Osteoblast (primary cell): ENCODE measurements at regions not wholly inside any gene's neighbourhood (a gene's known extent, or its start where the extent isn't known, plus 50 kb on each side); places are given as distances from the start of the nearest gene placed in this dataset.
"Not testable (repeated sequence)": the region's sequence is repeated elsewhere in the genome, so short reads cannot be mapped to it uniquely, and the experiment has no call there.

Experiments used
- DNase-seq: peaks from one replicate; pipeline ENCODE4 v3.0.0; 2011; ENCODE audit warnings: low spot score, mixed read lengths; ENCODE audit not compliant: insufficient read length; ENCODE audit errors: missing footprints
- H2AFZ ChIP-seq: 2 replicates; pipeline ENCODE4 v1.6.0; 2011; ENCODE audit warnings: mild to moderate bottlenecking, low read length
- H3K27ac ChIP-seq: 2 replicates; pipeline ENCODE4 v1.5.1; 2011; ENCODE audit warnings: mild to moderate bottlenecking, low read depth, low read length, moderate library complexity
- H3K27me3 ChIP-seq: 2 replicates; pipeline ENCODE4 v1.6.0; 2012; ENCODE audit warnings: mild to moderate bottlenecking, control low read depth, inconsistent platforms, low read length, moderate library complexity; ENCODE audit not compliant: insufficient read depth
- H3K36me3 ChIP-seq: 2 replicates; pipeline ENCODE4 v1.5.1; 2011; ENCODE audit warnings: mild to moderate bottlenecking, low read length, control low read depth, moderate library complexity; ENCODE audit not compliant: insufficient read depth
- H3K4me1 ChIP-seq: 2 replicates; pipeline ENCODE4 v1.5.1; 2011; ENCODE audit warnings: mild to moderate bottlenecking, low read length, control low read depth, moderate library complexity; ENCODE audit not compliant: insufficient read depth
- H3K4me2 ChIP-seq: 2 replicates; pipeline ENCODE4 v1.6.0; 2011; ENCODE audit warnings: mild to moderate bottlenecking, low read length; ENCODE audit not compliant: insufficient read depth
- H3K4me3 ChIP-seq: fragments of 200-600 bp; sonication (generic); 3 replicates; pipeline ENCODE4 v1.5.1; 2012; ENCODE audit warnings: mild to moderate bottlenecking, low read length, inconsistent platforms; ENCODE audit not compliant: insufficient read depth
- H3K79me2 ChIP-seq: 2 replicates; pipeline ENCODE4 v1.6.0; 2012; ENCODE audit warnings: mild to moderate bottlenecking, low read length, control low read depth, inconsistent platforms; ENCODE audit not compliant: insufficient read depth
- H3K9me3 ChIP-seq: 2 replicates; pipeline ENCODE4 v1.5.1; 2011; ENCODE audit warnings: low read depth, low read length, control low read depth
- H4K20me1 ChIP-seq: 2 replicates; pipeline ENCODE4 v1.6.0; 2012; ENCODE audit warnings: mild to moderate bottlenecking, low read length, control low read depth; ENCODE audit not compliant: insufficient read depth
- CTCF ChIP-seq: IDR thresholded peaks from 2 replicates; pipeline ENCODE4 v1.5.1; 2011; ENCODE audit warnings: mild to moderate bottlenecking, low read depth, low read length, moderate library complexity; ENCODE audit errors: extremely low read depth

GRCh38 chr13:44051918-44052675 is 172.4 kb downstream of the LACC1 start:
- no peak for TF ChIP-seq CTCF
- H3K9me3 ChIP-seq = no peaks in the 10 kb centered on the region
- H3K27me3 ChIP-seq = peaks cover 11% of the 10 kb centered on the region
- H4K20me1 ChIP-seq = no peaks in the 10 kb centered on the region
- peak overlapping the region; percentile 38 for H3K27ac ChIP-seq
- peaks cover 13% of the 10 kb centered on the region for H3K4me1 ChIP-seq
- no peaks in the 10 kb centered on the region for H3K79me2 ChIP-seq
- peak overlapping the region; percentile 61 for H2AFZ ChIP-seq
- H3K4me3 ChIP-seq = peak overlapping the region; percentile 18
- no peak for DNase-seq
- H3K36me3 ChIP-seq = no peaks in the 10 kb centered on the region
- peak overlapping the region; percentile 54 for H3K4me2 ChIP-seq

GRCh38 chr13:44052780-44053184 is 173.1 kb downstream of the LACC1 start:
- peak overlapping the region; percentile 18 for H3K4me3 ChIP-seq
- H3K27me3 ChIP-seq = peaks cover 4% of the 10 kb centered on the region
- H3K27ac ChIP-seq = peak overlapping the region; percentile 38
- no peaks in the 10 kb centered on the region for H3K79me2 ChIP-seq
- H4K20me1 ChIP-seq = no peaks in the 10 kb centered on the region
- DNase-seq = no peak
- H3K9me3 ChIP-seq = no peaks in the 10 kb centered on the region
- peak overlapping the region; percentile 54 for H3K4me2 ChIP-seq
- H3K36me3 ChIP-seq = no peaks in the 10 kb centered on the region
- peak overlapping the region; percentile 61 for H2AFZ ChIP-seq
- no peak for TF ChIP-seq CTCF
- H3K4me1 ChIP-seq = peaks cover 13% of the 10 kb centered on the region

GRCh38 chr13:44053208-44053607 is 173.5 kb downstream of the LACC1 start:
- H3K9me3 ChIP-seq = no peaks in the 10 kb centered on the region
- no peak for TF ChIP-seq CTCF
- H2AFZ ChIP-seq = no peak overlapping the region
- H4K20me1 ChIP-seq = no peaks in the 10 kb centered on the region
- no peak overlapping the region for H3K27ac ChIP-seq
- H3K36me3 ChIP-seq = no peaks in the 10 kb centered on the region
- no peaks in the 10 kb centered on the region for H3K79me2 ChIP-seq
- H3K4me1 ChIP-seq = peaks cover 13% of the 10 kb centered on the region
- DNase-seq = no peak
- peak overlapping the region; percentile 54 for H3K4me2 ChIP-seq
- peaks cover 3% of the 10 kb centered on the region for H3K27me3 ChIP-seq
- no peak overlapping the region for H3K4me3 ChIP-seq

GRCh38 chr13:44054525-44054924 is 174.8 kb downstream of the LACC1 start:
- Histone ChIP-seq H3K9me3 (no peaks in the 10 kb centered on the region), H4K20me1 (no peaks in the 10 kb centered on the region), H2AFZ (no peak overlapping the region), H3K4me2 (no peak overlapping the region), H3K27me3 (no peaks in the 10 kb centered on the region), H3K4me1 (peaks cover 13% of the 10 kb centered on the region), H3K79me2 (no peaks in the 10 kb centered on the region), H3K27ac (no peak overlapping the region), H3K4me3 (no peak overlapping the region), H3K36me3 (no peaks in the 10 kb centered on the region)
- no peak for DNase-seq
- TF ChIP-seq CTCF = no peak

GRCh38 chr13:44055681-44056080 is 176.0 kb downstream of the LACC1 start:
- not testable (repeated sequence) for H3K27me3 ChIP-seq, H2AFZ ChIP-seq, H3K79me2 ChIP-seq, DNase-seq, H3K4me3 ChIP-seq, H4K20me1 ChIP-seq, H3K36me3 ChIP-seq, H3K9me3 ChIP-seq, H3K27ac ChIP-seq
- peaks cover 13% of the 10 kb centered on the region for H3K4me1 ChIP-seq
- peak overlapping the region; percentile 36 for H3K4me2 ChIP-seq
